DND-41 (cell line): ENCODE measurements at regions not wholly inside any gene's neighbourhood (a gene's known extent, or its start where the extent isn't known, plus 50 kb on each side); places are given as distances from the start of the nearest gene placed in this dataset.

ENCODE experiments used
- ATAC-seq: fragments of 200-7000 bp; cut with Tn5 transposase; 3 replicates; pipeline ENCODE4 v1.9.1; 2021; ENCODE audit warnings: low read depth; ENCODE audit not compliant: insufficient read depth
- DNase-seq: peaks from one replicate; pipeline ENCODE4 v3.0.0-alpha.2; 2020
- H2AFZ ChIP-seq: 2 replicates; pipeline ENCODE4 v1.6.0; 2012; ENCODE audit warnings: low read depth, low read length
- H3K27ac ChIP-seq: 2 replicates; pipeline ENCODE4 v1.5.1; 2012; ENCODE audit warnings: low read length, inconsistent platforms
- H3K27me3 ChIP-seq: fragments of 200-600 bp; sonication (generic); 2 replicates; pipeline ENCODE4 v1.6.0; 2012; ENCODE audit warnings: low read length, mild to moderate bottlenecking, inconsistent platforms; ENCODE audit not compliant: insufficient read depth, poor library complexity
- H3K36me3 ChIP-seq: 2 replicates; pipeline ENCODE4 v1.5.1; 2012; ENCODE audit warnings: low read length, inconsistent platforms; ENCODE audit not compliant: insufficient read depth
- H3K4me1 ChIP-seq: 2 replicates; pipeline ENCODE4 v1.5.1; 2012; ENCODE audit warnings: mild to moderate bottlenecking, low read length; ENCODE audit not compliant: insufficient read depth
- H3K4me2 ChIP-seq: 2 replicates; pipeline ENCODE4 v1.6.0; 2012; ENCODE audit warnings: mild to moderate bottlenecking, moderate library complexity, low read length, inconsistent platforms; ENCODE audit not compliant: insufficient read depth
- H3K4me3 ChIP-seq, 2 experiments: fragments of 200-600 bp in 1 of 2; shearing (Covaris generic) in 1 of 2; 2 replicates each; pipeline ENCODE4 v1.5.1; 2012 to 2016; ENCODE audit warnings: inconsistent platforms in 2 of 2, low read length in 2 of 2, mild to moderate bottlenecking in 2 of 2, low read depth in 1 of 2, moderate library complexity in 1 of 2
- H3K79me2 ChIP-seq: 2 replicates; pipeline ENCODE4 v1.6.0; 2012; ENCODE audit warnings: low read length, inconsistent platforms; ENCODE audit not compliant: insufficient read depth
- H3K9ac ChIP-seq: 2 replicates; pipeline ENCODE4 v1.6.0; 2012; ENCODE audit warnings: low read depth, mild to moderate bottlenecking, inconsistent platforms, low read length, moderate library complexity
- H3K9me3 ChIP-seq: 2 replicates; pipeline ENCODE4 v1.5.1; 2012; ENCODE audit warnings: low read length, moderate library complexity, mild to moderate bottlenecking, inconsistent platforms; ENCODE audit not compliant: insufficient read depth, severe bottlenecking
- H4K20me1 ChIP-seq: 2 replicates; pipeline ENCODE4 v1.6.0; 2012; ENCODE audit warnings: low read length; ENCODE audit not compliant: insufficient read depth
- CTCF ChIP-seq: IDR thresholded peaks from 2 replicates; pipeline ENCODE4 v1.5.1; 2012; ENCODE audit warnings: borderline replicate concordance, low read length, moderate library complexity, mild to moderate bottlenecking; ENCODE audit not compliant: poor library complexity, severe bottlenecking; ENCODE audit errors: extremely low read depth
- EZH2 ChIP-seq: IDR thresholded peaks from 3 replicates; pipeline ENCODE4 v1.6.1; 2012; ENCODE audit warnings: borderline replicate concordance, low read depth, mild to moderate bottlenecking, moderate library complexity, low read length, inconsistent platforms; ENCODE audit not compliant: severe bottlenecking

GRCh38 chr22:25357606-25358420 is 138.4 kb downstream of the CRYBB2 start:
- Histone ChIP-seq H3K4me3 (no peak overlapping the region), H3K27me3 (no peaks in the 10 kb centered on the region), H3K4me2 (no peak overlapping the region), H3K9me3 (no peaks in the 10 kb centered on the region), H3K9ac (no peak overlapping the region), H2AFZ (no peak overlapping the region), H3K79me2 (no peaks in the 10 kb centered on the region), H4K20me1 (peaks cover 30% of the 10 kb centered on the region), H3K4me1 (no peaks in the 10 kb centered on the region), H3K27ac (no peak overlapping the region), H3K36me3 (peaks cover 68% of the 10 kb centered on the region)
- TF ChIP-seq CTCF: no peak
- no peak for TF ChIP-seq EZH2
- no peak for DNase-seq
- no peak for ATAC-seq

DNA sequence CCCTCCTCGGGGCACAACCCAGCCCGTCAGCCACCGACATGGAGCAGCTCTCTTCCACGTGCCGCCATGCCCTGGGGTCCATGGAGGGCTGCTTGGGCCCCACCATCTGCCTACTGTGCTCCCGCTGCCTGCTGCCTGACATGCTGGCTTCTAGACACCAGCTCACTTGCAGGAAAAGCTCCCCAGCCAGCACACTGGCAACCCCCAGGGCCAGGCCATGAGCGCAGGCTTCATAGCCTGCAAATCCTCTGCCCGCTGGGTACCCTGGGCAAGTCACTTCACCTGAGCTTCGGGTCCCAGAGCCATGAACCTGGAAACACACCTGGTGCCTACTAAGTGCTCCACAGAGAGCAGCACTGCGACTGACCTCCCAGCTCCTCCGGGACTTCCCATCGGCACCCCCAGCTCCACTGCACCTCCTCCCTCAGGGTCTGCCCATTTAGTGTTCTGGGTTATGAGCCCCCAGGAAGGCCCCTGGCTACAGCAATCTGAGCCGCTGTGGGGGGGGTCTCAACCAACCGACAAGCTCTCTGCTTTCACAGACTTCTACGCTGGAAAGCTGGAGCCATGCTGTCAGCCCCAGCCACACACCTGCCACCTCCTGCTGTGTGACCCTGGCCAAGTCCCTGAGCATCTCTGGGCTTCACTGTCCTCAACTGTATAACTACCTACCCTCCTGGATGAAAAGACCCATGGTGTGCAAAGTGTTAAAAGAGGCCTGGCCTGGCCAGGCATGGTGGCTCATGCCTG is 139.2 kb downstream of the CRYBB2 start:
- H3K27me3 ChIP-seq: no peaks in the 10 kb centered on the region
- peaks cover 65% of the 10 kb centered on the region for H3K36me3 ChIP-seq
- H3K4me2 ChIP-seq: no peak overlapping the region
- H3K9me3 ChIP-seq: no peaks in the 10 kb centered on the region
- no peaks in the 10 kb centered on the region for H3K79me2 ChIP-seq
- TF ChIP-seq CTCF (no peak), EZH2 (no peak)
- ATAC-seq (no peak), DNase-seq (no peak)
- peaks cover 32% of the 10 kb centered on the region for H4K20me1 ChIP-seq
- no peak overlapping the region for H3K4me3 ChIP-seq
- H2AFZ ChIP-seq: no peak overlapping the region
- no peaks in the 10 kb centered on the region for H3K4me1 ChIP-seq
- H3K27ac ChIP-seq: no peak overlapping the region
- H3K9ac ChIP-seq: no peak overlapping the region

DNA sequence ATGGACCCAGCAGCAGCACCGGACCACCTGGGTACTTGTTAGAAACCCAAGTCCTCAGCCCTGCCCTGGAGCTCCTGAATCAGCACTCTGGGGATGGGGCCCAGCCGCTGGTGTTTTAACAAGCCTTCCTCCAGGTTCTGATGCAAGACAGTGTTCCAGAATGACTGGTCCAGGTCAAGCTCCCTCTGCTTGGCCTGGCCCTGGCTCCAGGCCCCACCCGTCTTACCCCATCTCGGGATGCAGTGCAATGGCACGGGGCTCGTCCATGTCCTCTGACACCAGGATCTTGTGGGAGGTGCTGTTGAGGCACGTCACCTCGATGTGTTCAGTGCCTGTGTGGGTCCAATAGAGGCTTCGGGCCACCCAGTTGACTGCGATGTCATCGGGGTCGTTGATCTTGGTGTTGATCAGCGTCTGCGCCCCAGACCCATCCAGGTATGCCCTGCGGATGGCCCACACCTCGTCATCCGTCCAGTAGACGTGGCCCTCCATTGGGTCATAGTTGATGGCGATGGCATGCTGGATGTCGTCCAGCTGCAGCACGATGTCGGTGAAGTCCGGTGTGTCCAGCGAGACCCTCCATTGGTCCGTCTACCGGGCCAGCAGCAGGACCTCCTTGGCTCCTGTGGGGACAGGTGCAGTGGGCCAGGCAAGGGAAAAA is 140.3 kb downstream of the CRYBB2 start:
- Histone ChIP-seq H3K79me2 (no peaks in the 10 kb centered on the region), H3K36me3 (peaks cover 60% of the 10 kb centered on the region), H3K9me3 (no peaks in the 10 kb centered on the region), H3K4me3 (no peak overlapping the region), H2AFZ (no peak overlapping the region), H3K27ac (no peak overlapping the region), H4K20me1 (peaks cover 33% of the 10 kb centered on the region), H3K4me1 (no peaks in the 10 kb centered on the region), H3K4me2 (no peak overlapping the region), H3K27me3 (no peaks in the 10 kb centered on the region), H3K9ac (no peak overlapping the region)
- ATAC-seq (no peak), DNase-seq (no peak)
- TF ChIP-seq CTCF (no peak), EZH2 (no peak)
